Right lung (tissue), 2 donors: ENCODE measurements at regions not wholly inside any gene's neighbourhood (a gene's known extent, or its start where the extent isn't known, plus 50 kb on each side); places are given as distances from the start of the nearest gene placed in this dataset.

Source experiments
- DNase-seq, 2 donors: peaks; one replicate each; pipeline ENCODE4 v3.0.0-alpha.2; 2013

DNA sequence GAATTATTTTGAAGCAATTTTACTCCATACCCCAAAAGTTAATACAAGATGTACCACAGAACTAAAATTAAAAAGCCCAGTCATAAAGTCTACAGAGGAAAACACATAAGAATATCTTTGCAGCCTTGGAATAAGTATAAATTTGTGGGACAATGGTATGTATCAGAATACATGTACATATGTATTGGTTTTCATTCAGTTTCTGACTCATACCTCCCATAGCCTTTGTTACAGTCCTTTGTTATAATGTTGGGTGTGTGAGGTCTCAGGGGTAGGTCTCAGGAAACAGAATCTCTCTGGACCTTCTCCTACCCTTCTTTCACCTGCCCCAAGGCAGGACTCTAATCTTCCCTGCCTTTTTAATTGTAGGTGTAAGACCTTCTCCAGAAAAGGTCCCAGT, 1370.7 kb upstream of the CDH2 start:
- no peak for DNase-seq

DNA sequence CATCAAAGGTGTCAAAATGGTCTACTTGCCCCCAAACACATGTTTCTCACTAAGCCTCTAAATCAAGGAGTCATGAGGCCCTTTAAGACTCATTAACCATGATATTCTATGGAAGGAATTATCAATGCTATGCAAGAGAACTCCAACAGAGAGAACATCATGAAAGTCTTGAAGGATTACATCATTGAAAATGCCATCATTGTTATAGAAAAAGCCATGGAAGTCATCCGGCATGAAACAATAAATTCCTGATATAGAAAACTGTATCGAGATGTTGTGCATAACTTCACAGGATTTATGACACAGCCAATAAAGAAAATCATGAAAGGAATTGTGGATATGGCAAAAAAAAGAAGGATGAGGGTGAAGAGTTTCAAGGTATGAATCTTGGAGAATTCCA, 1363.6 kb upstream of the CDH2 start:
- DNase-seq = no peak

DNA sequence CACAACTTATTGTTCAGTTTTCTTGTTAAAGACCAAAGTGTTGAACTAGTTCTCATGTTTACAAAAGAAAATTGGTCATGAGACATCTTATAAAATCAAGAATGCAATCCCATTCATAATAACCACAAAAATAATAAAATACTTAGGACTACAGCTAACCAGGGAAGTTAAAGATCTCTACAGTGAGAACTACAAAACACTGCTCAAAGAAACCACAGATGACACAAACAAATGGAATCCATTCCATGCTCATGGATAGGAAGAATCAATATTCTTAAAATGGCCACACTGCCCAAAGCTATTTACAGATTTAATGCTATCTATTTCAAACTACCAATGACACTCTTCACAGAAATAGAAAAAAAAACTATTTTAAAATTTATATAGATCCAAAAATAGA, 1354.8 kb upstream of the CDH2 start:
- no peak for DNase-seq

DNA sequence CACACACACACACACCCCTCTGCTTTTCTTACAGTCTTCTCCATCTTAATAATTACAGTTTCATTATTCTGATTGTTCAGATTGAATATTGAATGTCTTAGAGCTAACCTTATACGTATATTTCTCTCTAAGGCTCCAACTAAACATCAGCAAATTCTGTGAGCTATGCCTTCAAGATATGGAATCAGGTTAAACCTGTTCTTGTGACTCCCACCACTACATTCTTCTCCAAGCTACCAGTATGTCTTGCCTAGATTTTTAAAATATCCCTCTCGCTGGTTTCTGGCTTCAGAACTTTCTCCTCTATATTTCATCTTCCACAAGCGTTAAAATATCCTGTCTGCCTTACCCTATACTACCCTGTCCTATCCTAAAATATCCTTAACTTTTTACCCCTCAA, 1346.4 kb upstream of the CDH2 start:
- no peak for DNase-seq

DNA sequence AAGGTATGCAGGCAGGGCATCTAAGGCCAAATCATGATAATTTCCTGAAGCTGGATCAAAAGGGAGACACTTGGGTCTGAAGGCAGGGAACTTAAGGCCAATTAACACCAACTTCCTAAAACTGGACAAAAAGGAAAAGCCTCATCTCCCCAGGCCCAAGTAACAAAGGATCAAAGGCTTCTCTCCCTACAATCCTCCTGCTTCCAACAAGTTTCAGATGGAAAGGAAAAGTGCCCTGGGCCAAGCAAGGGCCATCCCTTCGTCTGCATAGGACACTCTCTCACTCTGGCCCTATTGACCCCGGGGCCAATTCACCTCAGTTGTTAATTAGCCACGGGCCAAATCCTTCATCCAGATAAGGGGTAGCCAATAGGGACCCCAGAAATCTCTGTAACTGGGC, 1335.8 kb upstream of the CDH2 start:
- DNase-seq = no peak

DNA sequence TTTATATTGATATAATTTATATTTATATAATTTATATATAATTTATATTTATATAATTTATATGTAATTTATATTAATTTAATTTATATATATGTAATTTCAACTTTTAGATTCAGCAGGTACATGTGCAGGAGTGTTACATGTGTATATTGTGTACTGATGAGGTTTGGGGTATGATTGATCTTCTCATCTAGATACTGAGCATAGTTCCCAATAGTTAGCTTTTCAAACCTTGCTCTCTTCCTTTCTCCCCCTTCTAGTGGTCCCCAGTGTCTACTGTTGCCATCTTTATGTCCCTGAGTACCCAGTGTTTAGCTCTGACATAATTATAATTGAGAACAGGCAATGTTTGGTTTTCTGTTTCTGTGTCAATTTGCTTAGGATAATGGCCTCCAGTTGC, 1335.3 kb upstream of the CDH2 start:
- no peak for DNase-seq

DNA sequence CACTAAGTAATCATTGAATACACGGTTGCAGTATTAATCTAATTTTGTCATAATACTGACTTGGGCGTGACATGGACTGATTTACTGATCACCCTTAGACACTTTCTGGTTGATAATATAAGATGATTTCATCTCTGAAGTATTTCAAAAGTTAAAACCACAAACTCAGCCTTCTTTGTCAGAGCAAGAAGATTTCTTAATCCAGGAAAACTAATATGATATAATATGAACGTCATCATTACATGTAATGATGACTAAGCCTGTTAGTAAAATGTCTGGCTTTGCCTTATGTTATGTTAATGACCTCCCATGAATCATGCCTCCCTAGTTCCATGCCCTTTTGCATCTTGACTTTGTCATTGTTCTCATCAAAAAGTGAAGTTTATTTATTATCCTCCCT, 1325.0 kb upstream of the CDH2 start:
- DNase-seq = no peak

DNA sequence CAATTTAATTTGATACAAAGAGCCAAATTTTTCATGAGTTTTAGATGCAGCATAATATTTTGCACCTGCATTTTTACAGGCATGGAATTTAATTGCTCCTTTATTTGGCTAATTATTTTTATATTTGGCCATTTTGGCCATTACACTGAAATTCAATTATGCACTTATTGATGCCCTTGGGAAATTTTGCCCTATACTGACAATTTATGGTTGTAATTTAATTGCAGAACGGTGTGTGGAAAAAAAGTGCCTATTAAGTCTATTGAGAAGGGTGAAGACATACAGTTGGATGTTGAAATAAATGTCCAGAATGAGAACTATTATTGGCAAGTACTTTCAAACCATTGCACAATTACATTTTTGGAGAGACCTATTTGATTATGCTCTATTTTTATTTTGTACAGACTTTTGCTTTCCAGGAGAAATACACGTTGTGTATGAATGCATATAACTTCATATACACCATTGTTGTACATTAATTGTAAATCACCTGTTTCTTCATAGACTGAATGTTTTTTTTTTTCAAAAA, 1319.3 kb upstream of the CDH2 start:
- no peak for DNase-seq

DNA sequence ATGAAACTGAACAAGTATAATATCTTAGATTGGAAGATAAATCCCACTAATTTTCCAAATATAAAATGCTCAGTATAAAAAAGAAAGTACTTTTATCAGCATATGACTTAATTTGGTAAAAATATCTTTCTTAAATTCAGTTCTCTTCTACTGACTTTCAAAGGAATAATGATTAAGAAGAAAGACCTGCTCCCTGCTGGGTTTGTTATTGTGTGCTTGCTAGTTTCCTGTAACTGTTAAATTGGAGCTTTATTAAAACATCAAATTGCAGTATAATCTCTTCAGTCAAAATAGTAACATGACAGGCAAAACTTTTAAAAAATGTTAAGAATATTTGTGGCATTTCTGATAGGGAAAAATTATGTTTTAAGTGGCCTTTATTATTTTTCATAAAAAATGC, 1317.4 kb upstream of the CDH2 start:
- no peak for DNase-seq

DNA sequence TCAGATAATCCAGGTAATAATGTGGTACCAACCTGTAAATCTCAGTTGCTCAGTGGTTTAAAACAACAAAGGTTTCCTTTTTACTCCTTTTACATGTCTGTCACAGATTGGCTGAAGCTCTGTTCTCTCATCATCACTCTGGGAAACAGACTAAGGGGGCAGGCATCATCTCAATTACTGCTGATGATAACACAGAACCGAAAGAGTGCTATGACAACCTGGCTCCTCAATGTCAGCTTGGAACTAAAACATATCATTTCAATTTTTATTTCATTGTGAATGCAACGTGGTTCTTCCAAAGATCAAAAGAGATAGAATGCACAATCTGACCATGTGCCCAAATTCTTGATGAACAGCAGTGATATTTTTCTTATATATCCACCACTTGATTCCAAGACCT, 1315.0 kb upstream of the CDH2 start:
- no peak for DNase-seq

DNA sequence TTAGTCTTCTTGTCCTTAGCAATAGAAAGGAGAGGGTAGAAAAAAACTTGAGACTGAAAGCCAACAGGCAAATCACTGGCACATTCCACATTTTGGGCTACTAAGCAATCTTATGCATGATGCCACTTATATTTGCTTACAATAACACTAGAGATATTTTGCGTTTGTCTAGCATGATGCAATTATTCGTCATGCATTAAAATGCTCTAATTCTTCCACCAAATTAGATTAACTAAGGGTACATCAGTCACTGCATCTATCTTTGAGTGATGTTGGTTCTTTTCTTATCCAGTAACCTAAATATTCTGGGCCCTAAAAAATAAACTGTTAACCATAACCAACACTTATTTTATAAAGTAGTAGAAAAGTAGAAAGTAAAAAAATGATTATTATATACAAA, 1311.7 kb upstream of the CDH2 start:
- no peak for DNase-seq

DNA sequence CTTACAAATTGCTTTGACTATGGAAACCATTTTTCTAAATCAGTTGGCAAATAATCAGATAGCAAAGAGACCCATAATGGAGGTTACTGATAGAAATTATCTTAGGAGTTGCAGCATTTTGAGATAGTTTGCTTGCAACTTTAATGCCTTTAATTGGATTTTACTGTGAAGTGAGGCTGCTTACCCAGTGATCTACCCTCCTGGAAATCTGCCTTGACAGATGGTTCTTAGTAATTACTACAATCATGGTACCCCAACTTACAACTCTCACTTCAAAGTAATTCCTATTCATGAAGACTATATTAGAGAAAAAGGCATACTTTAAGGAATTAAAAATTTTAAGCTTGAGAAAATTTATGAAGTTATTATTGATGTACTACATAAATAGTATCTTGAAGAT, 1288.6 kb upstream of the CDH2 start:
- DNase-seq = no peak

DNA sequence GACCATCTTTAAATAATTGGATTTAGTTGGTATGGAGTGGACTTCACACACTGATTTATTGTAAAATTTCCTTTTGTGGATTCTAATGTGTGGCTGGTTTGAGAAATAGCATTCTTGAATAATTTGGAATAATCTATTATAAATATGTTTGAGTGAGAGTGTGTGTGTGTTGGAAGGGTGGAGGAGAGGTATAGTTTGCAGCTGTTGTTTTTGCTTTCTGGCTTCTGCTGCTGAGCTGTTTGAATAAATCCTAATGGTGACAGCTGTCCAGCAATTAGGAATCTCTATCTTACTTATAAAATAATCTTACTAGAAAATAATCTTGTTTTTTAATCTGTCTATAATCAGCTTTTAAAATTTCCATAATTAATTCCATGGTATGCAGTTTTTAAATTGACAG, 1283.0 kb upstream of the CDH2 start:
- no peak for DNase-seq

DNA sequence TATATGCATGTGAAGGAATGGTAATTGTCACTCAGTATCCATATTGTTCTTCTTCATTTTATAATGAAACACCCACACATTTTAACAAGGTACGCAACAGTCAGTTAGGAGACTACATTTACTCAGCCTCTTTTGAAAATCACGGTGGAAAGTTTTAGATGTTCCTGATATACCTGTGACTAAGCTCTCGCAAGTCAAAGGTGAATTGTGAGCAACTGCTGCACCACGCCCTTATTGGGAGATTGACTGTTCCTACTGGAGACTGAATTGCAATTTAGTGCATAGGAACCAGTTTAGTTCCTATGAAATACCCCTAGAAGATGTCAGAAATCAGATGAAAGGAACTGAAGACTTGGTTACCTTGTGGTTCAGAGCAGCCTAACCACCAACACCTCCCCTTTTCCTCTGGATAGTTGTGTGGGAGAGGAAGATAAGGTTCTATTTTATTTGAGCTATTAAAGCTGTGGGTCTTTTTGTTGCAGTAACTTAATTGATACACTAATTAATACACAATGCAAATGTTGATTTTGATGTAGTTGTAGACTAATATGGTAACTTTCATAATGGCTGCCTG, 1280.5 kb upstream of the CDH2 start:
- DNase-seq = no peak

DNA sequence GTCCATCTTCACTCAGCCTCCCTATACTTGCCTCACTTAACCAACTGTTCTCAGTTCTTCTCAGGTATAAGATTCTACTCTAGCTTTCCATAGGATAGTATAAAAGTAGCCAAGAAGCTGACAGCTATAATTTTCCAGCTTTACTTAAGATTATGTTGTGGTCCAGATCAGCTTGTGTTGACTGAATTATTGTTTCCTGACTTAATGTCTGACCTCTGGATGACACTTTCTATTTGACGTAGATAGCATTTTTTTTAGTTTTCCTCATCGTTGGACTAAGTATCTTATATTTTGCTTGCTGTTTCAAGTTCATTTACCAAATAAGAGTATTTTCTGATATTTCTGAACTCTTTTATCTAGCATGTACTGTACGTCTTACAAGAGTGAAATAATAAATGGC, 1272.5 kb upstream of the CDH2 start:
- peak in 1 of 2 donors; percentile 0 for DNase-seq

DNA sequence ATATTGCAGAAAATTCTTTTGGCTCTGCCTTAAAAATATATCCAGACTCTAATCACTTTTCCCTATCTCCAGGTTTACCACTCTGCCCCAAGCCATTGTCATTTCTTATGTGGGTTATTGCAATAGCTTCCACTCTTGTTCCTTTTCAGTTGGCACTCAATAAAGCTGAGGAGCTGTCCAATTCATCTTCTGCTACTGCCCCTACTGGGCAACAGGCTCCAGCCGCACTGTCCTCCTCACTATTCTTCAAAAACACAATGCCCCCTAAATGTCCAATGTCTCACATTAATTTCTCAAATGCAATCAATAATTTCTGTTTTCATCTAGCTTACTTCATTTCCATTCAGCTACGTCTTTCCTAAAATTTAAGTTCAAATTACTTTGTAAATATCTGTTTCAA, 1262.5 kb upstream of the CDH2 start:
- DNase-seq = no peak

DNA sequence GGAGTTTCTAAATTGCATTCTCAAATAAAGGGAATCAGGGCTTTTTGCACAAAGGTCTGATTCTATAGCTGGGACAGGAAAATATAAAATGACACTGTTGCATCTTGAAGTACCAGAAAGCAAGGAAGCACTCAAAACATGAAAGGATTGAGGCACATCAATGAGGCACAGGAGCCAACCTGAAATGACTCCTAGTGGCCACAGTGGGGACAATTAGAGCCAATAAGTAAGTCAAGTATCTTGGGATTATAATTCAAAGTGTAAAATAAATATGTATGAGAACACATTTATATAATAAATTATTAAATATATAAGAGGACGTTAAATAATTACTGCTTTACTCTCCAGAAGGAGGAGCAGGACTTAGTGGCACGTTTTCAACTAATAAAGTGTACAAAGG, 1259.5 kb upstream of the CDH2 start:
- DNase-seq = no peak

DNA sequence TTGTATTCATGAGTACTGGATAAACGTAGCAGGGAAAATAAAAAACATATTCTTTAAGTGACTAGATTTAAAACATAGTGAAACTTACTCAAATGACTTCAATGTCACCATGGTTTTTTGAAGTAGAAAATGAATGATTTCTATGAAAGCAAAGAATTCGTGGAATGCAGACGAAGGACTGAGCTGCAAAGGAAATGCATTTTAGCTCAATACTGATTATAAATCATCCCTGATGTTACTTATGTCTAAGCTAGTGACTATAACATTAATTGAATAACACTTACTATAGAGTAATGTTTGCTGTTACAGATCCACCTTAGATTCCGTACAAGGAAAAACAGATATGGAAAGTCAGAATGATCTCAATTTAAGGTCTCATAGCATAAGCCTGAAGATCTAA, 1257.7 kb upstream of the CDH2 start:
- DNase-seq = no peak

DNA sequence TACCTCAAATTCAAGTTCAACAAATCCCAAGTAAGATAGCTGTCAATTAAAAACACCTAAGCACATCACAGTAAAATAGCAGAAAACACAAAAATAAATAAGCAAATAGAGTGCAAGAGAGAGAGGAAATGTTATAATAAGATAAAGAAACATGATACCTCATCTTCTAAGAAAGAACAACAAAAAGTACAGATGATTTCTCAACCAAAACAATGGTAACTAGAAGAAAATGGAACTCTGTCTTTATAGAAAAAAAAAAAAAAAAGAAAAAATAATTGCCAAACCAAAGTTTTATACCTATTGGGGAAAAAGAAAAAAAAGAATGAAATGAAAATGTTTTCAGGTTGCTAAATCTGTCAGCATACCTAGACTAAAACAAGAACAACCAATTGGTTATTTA, 1253.5 kb upstream of the CDH2 start:
- no peak for DNase-seq

DNA sequence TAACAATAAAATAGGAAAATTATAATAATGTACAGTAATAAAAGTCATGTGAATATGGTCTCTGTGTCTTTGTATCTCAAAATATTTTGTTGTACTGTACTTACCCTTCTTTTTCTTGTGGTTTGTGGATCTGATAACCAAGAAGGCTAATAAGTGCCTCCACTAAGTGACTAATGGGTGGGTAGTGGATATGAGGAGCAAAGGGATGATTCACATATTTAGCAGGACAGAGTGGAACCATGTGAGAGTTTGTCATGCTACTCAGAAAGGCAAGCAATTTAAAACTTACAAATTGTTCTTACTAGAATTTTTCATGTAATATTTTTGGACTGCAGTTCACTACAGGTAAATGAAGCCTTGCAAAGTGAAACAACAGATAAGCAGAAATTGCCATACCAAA, 1241.2 kb upstream of the CDH2 start:
- DNase-seq = no peak

DNA sequence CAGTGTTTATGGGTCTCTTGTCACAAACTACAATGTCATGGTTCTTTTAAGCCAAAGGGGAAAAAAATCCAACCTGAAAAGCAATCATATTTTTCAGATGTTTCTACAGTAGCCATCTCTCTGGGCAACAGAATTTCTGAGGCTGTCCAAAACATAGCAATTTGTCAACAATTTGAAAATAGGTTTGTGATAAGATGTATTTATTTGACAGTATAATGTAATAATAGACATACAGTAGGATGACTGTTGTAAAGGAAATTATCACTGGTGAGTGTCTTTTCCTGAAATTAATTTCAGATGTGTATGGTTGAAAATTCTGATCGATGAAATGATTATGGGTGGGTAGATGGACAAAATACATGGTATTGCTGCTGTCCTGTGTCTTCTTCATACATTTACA, 1230.1 kb upstream of the CDH2 start:
- no peak for DNase-seq

DNA sequence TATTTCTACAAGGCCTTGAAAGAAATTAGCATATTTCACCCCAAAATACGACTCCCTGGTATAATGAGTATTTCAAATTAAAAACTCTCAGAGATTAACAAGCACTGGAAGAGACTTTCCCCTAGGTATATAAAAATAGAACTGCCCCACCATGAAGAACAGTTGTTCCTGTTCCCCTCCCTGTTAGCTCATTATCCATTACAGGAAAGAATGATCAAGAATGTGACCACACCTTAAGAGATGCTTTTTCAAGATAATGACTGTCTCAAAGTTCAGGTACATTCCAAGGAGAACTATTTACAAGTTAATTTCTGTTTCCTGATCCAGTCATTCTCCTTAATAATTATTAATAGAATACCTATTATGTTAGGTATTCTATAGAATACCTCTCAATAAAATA, 1220.6 kb upstream of the CDH2 start:
- no peak for DNase-seq

DNA sequence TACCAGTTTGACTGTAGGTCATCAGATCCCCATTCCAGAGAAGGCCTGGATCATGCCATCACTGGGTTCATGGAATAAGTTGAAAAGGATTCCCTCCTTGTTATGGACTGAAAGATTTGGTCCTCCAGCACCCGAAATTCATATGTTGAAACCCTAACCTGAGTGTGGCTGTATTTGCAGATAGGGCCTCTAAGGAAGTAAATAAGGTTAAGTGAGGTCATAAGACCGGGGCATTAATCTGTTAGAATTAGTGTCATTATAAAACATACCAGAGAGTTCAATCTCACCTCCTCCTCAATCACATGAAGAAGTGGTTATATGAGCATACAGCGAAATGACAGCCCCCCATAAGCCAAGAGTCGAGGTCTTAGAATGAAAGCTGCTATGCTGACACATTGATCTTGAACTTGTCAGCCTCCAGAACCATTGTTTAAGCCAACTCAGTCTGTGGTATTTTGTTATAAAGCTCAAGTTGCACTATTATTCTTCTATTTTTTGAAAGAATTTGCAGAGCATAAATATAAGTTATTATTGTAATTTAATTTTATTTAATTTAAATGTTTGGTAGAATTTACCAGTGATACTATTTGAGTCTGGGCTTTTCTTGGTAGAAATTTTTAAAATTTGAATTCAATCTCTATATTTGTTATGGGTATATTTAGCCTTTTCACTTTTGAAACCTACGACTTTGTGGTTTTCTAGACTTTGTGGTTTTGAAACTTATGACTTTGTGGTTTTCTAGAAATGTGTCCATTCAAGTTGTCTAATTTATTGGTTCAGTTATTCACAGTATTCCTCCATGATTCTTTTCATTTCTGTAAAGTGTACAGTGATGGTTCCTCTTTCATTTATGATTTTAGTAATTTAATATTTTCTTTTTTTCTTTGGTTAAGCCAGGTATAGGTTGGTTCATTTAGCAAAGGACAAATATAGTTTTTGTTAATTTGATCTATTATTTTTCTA, 1206.7 kb upstream of the CDH2 start:
- DNase-seq = no peak
